Progenitor cell of endocrine pancreas (in vitro differentiated cells): ENCODE measurements at regions not wholly inside any gene's neighbourhood (a gene's known extent, or its start where the extent isn't known, plus 50 kb on each side); places are given as distances from the start of the nearest gene placed in this dataset.

ENCODE experiments used
- DNase-seq: peaks from one replicate; pipeline ENCODE4 v3.0.0; 2021; ENCODE audit warnings: low spot score; ENCODE audit not compliant: unreplicated experiment
- H3K27ac Mint-ChIP-seq: 2 replicates; pipeline ENCODE4 v1.8.0; 2021; ENCODE audit warnings: mild to moderate bottlenecking, moderate library complexity, mixed read lengths
- H3K27me3 Mint-ChIP-seq: 2 replicates; pipeline ENCODE4 v1.8.0; 2021; ENCODE audit warnings: mixed read lengths
- H3K36me3 Mint-ChIP-seq: 2 replicates; pipeline ENCODE4 v1.8.0; 2022; ENCODE audit warnings: mixed read lengths; ENCODE audit not compliant: insufficient read depth
- H3K4me1 Mint-ChIP-seq: 2 replicates; pipeline ENCODE4 v1.8.0; 2021; ENCODE audit warnings: low read depth, mixed read lengths
- H3K4me3 Mint-ChIP-seq: 2 replicates; pipeline ENCODE4 v1.8.0; 2021; ENCODE audit warnings: low read depth, mild to moderate bottlenecking, moderate library complexity, mixed read lengths
- H3K9me3 Mint-ChIP-seq: 2 replicates; pipeline ENCODE4 v1.8.0; 2021; ENCODE audit warnings: low read depth, mixed read lengths
- CTCF ChIP-seq: fragments of 200-600 bp; sonication (generic); IDR thresholded peaks from one replicate; pipeline ENCODE4 v1.5.0; 2021; ENCODE audit warnings: antibody characterized with exemption, mild to moderate bottlenecking; ENCODE audit not compliant: unreplicated experiment

GRCh38 chr6:164291224-164291623 is 876.7 kb downstream of the QKI start:
- H3K27me3 Mint-ChIP-seq, result no peaks in the 10 kb centered on the region
- TF ChIP-seq CTCF, result no peak

GRCh38 chr6:164290101-164290500 is 875.6 kb downstream of the QKI start:
- no peak for DNase-seq
- no peaks in the 10 kb centered on the region for H3K27me3 Mint-ChIP-seq
- no peaks in the 10 kb centered on the region for H3K9me3 Mint-ChIP-seq
- peaks cover 8% of the 10 kb centered on the region for H3K4me1 Mint-ChIP-seq
- no peak for TF ChIP-seq CTCF
- no peak overlapping the region for H3K4me3 Mint-ChIP-seq
- H3K27ac Mint-ChIP-seq, result no peak overlapping the region
- H3K36me3 Mint-ChIP-seq, result no peaks in the 10 kb centered on the region

More at GRCh38 chr6:164291224-164291623, 876.7 kb downstream of the QKI start:
- Mint-ChIP-seq H3K4me1 (peaks cover 8% of the 10 kb centered on the region), H3K36me3 (no peaks in the 10 kb centered on the region), H3K27ac (no peak overlapping the region), H3K9me3 (no peaks in the 10 kb centered on the region), H3K4me3 (no peak overlapping the region)
- DNase-seq, result no peak

GRCh38 chr6:164286011-164286410 is 871.5 kb downstream of the QKI start:
- DNase-seq, result no peak
- Mint-ChIP-seq H3K4me1 (peaks cover 10% of the 10 kb centered on the region), H3K27me3 (no peaks in the 10 kb centered on the region), H3K27ac (no peak overlapping the region), H3K9me3 (no peaks in the 10 kb centered on the region), H3K4me3 (no peak overlapping the region), H3K36me3 (no peaks in the 10 kb centered on the region)
- TF ChIP-seq CTCF, result no peak

- Mint-ChIP-seq H3K4me1 (peaks cover 10% of the 10 kb centered on the region), H3K27me3 (no peaks in the 10 kb centered on the region), H3K27ac (no peak overlapping the region), H3K36me3 (no peaks in the 10 kb centered on the region), H3K9me3 (peaks cover 6% of the 10 kb centered on the region), H3K4me3 (no peak overlapping the region)
- no peak for DNase-seq
- no peak for TF ChIP-seq CTCF
Observed at GRCh38 chr6:164283574-164283973, 869.1 kb downstream of the QKI start.

- Mint-ChIP-seq H3K27ac (no peak overlapping the region), H3K4me1 (no peaks in the 10 kb centered on the region), H3K4me3 (no peak overlapping the region), H3K9me3 (peaks cover 8% of the 10 kb centered on the region), H3K27me3 (no peaks in the 10 kb centered on the region), H3K36me3 (no peaks in the 10 kb centered on the region)
- no peak for DNase-seq
- no peak for TF ChIP-seq CTCF
Observed at GRCh38 chr6:164276211-164276610, 861.7 kb downstream of the QKI start.
